ENCODE measurements at regions not wholly inside any gene's neighbourhood (a gene's known extent, or its start where the extent isn't known, plus 50 kb on each side); places are given as distances from the start of the nearest gene placed in this dataset.

DNA sequence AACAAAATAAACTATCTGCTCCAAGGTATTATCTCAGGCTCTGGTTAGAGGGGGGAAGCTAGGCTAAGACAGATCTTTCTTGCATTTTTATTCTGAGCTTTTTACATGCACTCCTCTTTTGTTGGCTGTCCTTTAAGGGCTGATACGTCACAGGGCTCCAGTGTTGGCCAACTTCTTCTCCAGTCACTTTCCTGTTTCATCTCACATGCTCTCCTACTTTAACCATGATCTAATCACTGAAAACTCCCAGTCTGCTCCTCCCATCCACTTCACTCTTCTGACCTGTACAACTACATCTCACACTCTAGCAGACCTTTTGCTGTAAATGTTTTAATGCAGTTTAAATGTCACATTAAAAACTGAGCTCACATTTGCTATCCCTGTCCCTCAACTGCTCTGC, 510.0 kb upstream of the KLF12 start:
- no peak for DNase-seq

DNA sequence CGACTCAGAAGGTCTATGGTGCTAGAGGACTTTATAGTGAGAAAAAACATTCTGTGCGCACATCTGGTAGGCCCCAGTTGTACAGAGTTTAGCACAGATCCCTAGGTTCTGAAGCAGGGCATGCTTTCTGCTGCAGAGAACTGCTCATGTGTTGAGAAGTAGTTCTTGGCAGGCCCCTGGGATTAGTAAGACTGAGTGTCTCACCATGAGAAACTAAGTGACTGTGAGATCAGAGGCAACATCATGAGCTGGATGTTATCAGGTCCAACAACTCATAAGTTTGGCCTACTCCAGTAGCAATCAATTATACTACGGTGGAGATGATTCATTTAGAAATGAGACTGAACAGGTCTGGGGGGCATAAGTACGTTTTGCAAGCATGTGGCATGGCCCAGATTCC, 507.4 kb upstream of the KLF12 start:
- no peak for DNase-seq

DNA sequence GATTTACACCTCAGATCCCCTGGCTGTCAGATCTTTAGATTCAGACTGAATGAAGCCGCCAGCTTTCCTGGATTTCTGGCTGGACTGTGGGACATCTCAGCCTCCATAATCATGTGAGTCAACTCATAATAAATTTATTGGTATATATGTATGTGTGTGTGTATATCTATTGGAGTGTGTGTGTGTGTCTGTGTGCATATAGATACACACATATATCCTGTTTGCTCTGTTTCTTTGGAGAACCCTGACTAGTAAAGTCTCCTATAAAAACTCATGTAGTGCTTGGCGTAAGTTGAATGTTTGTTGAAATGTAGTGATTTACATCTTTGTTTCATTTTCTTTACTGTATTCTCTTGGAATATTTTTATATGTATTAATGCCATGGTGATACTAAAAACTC, 499.5 kb upstream of the KLF12 start:
- DNase-seq = no peak

DNA sequence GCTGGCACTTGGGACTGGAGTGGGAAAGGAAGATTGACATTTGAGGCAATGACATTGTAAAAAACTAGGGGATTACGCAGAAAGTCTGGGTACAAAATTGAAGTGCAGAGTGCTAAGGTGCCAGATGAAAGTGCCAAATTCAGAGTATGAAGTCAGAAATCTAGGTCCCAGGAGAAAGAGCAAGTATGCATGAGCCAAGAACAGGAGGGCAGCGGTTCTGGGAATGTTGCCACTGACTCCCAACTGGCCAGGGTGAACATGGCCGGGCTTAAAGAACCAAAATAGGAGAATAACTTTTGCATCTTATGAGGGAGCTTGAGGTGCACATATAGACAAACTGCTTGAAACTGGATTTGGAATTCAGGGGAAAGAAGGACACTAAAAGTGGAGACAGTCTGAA, 495.8 kb upstream of the KLF12 start:
- no peak for DNase-seq

DNA sequence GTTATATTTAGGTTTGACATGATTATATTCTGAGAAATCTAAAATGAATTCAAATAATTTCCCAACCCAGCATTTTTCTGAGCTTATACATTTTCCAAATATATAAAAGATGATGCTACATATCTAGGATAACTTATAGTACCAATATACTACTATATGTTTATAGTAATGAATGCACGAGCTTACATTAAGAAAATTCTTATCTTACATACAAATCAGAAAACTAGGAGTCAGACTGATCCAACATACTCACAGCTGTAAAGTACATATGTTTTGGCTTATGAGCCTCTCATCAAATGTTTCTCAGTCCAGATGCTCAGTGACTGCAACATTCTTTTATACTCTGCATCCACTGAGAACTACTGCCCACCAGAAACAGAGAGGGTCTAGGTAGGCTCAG, 491.3 kb upstream of the KLF12 start:
- no peak for DNase-seq

DNA sequence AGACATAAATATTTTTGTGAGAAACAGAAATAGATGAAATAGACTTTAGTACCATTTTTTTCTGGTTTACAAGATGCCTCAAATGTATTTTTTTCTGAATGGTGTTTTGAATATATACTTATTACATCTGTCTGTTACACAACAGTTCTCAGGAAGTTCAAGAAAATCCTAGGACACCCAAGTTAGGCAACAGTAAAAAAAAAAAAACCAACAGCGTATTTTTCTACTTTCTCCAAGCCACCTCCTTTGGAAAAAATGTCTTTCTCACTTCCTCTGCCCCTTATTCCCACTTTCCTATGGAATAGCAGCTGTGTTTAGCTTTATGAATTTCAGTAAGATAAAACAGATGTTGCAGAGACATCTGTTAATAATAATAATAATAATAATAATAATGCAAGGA, 489.6 kb upstream of the KLF12 start:
- DNase-seq = no peak

DNA sequence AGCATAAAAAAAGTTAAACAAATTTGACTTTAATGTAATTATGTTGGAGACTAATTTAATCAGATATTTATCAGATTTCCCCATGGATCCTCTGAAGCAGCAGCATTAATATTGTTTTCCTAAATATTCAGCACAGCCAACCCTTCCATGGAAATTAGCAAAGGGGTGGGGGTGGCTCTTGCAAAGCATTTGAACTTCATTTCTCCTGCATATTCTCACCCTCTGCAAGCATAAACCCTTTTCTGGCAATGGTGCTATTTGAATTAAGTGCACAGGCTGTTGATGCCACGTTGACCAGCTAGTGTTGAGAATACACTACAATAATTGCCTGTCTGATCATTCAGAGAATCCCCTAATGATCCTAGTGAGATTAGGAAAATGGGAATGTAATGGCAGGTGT, 488.1 kb upstream of the KLF12 start:
- DNase-seq = no peak

DNA sequence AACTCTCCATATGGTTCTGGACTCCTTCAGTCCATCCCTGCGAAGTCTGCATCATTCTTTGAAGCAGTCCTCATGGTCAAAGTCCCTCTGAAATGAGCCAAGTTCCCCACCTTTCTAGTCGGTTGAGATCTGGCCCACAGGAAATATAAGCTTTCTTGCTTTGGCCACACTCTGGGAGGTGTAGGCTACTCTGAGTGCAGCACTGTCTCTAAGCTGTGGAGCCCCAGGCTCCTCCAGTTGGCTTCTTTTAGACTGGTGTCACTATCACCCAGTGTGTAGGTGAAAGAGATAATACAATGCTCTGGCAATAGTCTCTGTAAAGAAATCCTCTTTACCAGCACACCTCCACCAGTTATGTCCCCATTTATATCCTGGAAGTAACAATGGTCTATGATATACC, 486.5 kb upstream of the KLF12 start:
- DNase-seq = no peak

DNA sequence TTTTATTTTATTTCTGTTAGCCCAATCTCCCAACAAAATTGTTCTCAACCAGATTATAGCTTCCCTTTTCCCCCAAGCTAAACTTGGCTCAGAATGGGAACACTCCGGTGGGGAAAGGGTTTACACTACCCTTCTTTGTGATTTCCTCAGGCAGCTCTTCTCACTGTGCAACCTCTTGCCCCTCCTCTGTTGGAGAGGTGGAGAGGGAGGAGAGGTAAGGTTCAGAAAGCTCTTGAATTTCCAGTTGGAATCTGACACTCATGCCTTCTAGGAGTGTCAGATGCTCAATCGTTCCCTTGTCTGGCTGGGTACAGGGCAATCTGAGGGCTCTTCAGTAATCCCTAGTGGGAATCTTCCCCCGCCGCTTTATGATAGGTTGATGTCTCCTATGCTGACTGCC, 486.1 kb upstream of the KLF12 start:
- DNase-seq = no peak

DNA sequence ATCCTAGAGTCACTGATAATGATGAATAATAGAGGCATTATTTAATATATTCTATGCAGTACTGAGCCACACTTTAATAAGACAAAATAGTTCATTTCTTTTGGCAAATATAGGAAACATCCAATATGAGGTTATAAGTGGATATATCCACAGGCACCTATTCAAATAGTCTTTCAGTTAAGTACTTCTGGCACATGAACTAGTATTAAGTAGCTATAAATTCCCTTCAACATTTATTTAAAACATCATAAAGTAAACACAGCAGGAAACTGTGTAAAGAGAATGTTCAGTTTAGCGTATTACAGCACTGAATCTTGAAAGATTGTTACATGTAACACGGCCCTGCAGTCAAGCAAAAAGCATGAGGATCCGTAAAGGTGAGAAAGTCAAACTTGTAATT, 463.3 kb upstream of the KLF12 start:
- DNase-seq = no peak

DNA sequence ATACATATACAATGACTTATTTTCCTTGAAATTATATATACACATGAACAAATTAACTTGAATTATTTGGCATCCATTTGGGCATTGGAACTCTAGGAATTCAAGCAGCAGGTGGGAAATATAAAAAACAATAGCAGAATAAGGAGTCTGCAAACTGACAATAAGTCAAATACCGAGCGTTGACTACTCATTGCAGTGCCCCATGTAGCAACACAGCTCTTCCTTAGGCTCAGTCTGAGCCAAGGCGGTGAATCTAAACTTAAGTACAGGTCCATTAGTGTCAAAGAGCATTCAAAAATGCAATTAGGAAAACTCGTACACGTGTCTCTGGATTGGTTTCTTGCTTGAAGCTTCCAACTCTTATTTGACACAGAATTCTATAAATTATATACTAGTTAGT, 462.5 kb upstream of the KLF12 start:
- no peak for DNase-seq

DNA sequence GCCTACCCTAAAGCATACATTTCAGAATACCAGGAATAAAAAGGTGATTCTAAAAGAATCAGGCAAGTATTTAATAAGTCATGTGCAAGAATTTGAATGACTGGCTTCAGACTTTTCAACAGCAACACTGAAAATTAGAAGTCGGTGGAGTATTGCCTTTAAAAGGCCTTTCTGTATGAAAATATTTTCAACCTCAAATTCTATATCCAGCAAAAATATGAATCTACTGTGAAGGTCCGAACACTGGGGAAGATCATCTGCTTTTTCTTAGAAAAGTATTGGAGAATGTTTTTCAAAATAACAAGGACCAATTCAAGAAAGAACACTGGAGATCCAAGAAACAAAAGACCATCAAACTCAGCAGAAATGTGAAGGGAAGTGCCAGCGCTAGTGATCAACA, 459.5 kb upstream of the KLF12 start:
- no peak for DNase-seq

DNA sequence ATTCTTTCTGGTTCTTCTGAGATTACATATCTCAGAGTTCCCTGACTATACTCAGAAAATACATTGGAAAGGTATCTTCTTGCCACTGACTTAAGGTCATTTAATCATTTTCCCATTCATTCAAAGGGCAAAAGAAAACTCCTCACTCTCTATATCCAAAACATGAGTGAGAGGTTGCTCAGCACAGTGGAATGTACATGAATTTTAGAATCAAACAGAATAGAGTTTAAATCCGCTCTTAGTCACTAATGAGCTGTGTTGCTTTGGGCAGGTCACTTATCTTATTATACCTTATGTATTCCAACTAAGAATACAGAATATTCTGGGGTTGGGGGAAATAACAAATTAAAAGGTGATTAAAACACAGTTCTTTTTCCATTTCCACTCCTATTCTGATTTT, 452.6 kb upstream of the KLF12 start:
- DNase-seq = no peak

DNA sequence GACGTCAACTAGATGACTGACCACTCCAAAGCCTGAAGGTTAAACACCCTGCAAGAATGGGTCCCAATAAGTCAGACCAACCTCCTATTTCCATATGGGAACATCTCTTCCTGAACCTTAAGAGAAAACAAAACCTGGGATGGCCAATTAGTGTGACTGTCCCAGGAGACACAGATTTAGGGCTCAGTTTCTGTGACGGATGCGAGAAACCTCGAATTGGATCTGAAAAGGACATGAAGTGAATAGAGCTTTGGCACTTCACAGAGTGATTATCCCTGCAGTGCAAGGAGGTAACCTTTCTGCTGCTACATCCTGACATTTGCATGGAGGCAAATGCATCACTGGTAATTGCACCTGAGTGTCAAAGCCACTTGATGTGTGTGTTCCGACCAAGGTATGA, 442.2 kb upstream of the KLF12 start:
- no peak for DNase-seq

DNA sequence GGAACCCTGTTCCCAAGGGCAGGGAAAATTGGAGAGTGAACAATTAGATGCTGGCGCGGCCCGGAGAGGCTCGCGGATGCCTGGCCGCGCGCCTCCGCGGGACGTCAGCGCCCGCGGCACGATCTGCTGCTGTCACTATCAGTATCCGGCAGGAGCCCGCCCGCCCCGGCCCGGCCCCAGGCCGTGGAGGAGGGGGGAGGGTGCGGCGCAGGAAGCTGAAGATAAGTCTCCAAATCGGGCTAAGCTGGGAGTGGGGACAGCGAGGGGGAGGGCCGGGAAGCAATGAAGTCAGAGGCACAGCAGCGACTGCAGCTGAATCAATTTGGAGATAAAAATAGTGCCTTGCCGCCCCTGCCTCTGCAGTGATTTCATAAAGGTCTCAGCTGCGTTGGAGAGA, 441.5 kb upstream of the KLF12 start:
- peak; percentile 66 for DNase-seq

DNA sequence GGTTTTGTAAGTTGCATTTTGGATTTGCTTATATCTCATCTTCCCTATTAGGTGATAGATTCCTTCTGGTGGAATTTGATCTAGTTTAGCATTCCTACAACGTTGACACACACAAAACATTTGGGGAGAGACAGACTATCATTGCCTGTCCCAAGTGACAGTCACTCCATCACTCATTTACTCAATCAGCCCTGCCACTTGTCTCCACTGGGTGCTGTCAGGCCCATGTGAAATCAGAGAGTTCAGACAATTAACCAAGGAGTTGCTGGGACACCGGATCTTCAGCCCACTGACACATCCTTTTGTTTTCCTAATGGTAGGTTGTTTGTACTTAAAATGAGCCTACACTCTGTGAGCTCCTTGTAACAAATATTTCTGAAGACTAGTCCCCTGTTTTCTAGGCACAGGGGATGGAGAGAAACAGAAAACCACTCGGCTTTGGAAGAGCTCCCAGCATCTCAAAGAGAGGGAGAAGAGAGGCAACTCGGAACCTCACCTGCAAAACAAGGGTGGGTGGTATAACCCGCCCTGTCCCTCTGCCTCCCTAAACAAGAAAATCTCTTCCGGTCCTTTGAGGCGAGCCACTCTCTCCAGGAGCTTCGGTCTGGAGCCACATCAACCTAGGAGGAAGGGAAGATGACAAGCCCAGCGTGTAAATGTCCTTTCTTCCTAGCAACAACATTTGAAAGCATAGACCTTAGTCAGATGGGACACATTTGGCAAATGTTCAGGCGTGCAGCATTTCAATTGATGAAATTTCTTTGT, 440.9 kb upstream of the KLF12 start:
- no peak for DNase-seq

DNA sequence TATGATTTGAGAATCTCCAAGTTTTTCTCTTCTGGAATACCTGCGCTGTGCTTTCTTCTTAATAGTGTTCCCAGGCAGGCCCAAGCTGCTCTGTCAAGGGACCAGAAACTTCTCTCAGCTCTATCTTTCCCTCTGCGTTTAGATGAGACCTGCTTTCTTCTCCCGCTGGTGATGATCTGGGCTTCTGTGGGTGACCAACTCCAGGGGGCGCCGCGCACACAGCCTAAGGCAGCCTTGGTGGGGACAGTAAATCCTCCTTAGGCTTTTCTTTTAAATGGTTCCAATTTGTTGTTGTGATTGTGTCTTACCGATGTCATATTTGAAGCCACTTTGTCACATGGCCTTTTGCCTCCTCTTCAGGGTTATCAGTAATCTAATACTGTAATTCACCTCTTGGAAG, 439.4 kb upstream of the KLF12 start:
- DNase-seq = no peak

DNA sequence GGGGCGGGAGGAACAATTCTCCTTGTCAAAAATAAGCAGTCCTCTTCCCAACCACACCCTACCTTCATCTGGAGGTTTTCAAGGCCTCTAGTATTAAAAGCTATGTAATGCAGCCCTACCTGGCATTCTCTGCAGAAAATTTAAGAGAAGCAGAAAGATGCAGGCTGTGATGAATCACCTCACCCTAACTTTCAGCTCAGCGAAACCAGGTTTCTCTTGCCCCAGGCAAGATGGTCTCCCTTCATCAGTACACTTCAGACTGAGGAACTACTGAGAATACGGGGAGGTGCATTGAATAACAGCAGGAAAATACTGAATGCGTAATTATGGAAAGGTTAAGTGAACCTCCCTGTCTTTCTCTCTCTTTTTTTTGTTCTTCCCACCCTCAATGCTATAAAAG, 437.6 kb upstream of the KLF12 start:
- DNase-seq = no peak

DNA sequence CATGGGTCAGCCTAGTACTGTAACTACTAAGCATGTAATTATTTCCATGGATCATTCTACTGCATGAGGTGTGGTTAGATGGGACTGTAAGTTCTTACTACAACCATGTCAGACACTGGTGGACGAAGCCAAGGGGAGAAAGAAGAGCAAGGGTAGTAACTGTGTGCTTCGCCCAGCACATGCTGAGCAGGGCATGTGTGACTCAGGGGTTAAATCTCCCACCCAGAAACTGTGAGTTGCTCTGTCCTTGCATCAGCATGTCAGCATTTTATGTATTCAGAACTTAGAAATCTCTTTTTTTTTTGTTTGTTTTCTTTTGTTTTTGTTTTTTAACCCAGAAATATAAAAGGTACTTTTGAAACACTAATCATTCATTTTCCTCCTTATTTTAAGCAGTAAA, 436.6 kb upstream of the KLF12 start:
- DNase-seq = no peak

DNA sequence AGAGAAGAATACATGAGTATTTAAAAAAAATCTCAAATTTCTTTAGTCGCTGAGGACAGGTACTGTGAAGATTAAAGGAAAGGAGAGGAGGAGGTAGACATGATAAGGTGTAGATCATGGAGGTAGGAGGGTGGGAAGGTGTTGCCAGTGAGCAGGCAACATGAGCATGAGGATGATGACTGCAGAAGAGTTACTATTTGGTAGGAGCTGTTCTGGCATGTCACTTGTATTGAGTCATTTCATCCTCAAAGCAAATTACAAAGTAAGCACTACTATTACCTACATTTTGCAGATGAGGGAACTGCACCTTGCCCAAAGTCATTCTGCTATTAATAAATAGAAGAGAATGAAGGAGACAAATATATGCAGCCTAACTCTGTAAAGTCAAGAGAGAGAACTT, 435.8 kb upstream of the KLF12 start:
- no peak for DNase-seq

DNA sequence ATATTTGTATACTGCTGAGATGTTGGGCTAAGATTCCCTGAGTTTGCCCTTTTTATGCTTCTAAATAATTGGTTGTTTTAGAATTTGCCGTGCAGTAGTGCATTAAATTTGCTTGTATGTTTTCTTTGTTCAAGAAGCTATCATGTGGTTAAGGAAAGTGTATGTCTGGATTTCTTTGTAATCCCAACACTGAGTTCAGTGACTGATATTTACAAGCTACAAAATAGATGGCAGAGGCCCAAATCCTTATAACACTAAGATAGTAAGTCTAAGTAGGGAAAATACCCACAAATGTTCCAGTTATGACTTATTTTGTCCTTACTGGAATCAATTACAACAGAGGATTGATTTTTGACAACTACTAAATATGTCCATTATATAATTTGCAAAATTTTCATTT, 435.0 kb upstream of the KLF12 start:
- no peak for DNase-seq

DNA sequence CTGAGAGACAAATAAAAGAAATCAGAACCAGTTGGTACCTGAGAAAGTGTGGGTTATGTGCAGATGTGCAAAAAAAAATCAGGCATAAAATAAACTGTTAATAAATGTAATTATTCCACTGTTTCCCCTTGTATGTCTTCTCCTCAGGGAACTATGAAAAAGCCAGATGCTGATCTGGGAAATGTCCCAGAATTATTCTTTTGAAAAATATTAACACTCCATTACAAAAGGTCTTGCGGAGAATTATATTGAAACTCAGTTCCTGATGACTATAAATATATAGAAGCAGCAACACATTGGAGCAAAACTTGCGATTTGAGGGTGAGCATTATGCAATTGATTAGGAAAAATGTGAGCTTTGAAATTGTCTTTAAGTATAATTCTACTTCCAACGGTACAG, 433.3 kb upstream of the KLF12 start:
- no peak for DNase-seq

DNA sequence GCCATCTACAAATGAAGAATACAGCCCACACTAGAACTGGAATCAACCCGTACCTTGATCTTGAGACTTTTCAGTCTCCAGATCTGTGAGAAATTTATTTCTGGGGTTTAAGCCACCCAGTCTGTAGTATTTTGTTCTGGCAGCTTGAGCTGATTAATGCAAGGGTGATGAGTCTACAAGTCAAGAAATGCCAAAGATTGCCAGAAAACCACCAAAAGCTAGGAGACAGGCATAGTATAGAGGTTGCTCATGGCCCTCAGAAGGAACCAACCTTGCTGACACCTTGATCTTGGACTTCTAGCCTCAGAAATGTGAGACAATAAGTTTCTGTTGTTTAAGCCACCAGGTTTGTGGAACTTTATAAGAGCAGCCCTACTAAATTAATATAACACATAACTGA, 428.2 kb upstream of the KLF12 start:
- DNase-seq = no peak

DNA sequence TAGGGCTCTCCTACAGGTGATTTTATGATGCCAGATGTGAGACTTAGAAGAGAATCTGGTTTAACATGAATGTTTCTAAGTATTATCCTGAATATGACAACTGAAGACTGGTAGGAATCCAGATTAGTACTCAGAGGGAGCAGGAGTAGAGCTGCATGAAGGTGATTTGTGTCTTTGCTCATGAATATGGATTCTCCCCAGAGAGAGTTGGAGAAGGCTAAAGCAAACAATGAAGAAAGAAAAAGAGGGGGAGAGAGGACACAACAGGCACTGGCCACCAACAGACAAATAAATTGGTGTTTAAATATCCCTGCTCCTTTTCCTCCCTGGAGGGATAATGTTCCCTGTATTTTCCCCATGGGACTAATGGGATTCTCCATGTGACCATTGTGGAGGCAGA, 427.0 kb upstream of the KLF12 start:
- DNase-seq = no peak

DNA sequence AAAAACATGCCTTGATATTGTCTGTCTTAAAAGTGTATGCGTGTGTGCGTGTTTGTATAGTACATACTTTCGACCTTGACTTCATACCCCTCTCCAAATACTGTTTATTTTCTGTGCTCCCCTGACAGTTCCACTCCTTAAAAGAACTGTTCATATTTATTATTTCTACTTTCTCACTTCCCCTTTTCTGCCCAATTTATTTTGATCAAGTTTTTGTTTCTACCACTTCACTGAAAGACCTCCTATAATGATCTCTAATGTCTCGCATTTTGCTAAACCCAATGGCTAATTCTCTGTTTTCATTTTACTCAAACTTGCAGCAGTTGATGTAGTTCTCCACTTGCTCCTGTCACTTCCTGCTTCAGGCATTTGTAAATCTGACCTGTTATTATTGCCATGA, 426.1 kb upstream of the KLF12 start:
- no peak for DNase-seq

DNA sequence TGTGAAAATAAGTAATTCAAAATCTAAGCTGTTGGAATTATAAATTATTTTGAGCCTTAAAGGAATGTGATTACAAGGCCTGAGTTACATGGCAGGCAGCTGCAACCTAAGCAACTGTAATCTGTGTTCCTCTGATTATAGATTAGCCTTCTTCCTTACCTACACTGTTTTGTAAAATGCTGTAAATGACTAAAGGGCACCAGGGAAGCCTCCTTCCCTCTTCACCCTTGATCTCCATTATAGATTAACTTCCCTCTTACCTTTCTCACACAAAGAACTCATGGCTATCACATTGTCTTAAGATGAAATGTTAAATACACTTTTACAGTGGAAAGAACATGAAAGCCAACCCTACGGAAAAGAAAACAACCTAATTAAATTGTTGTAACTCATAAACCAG, 423.7 kb upstream of the KLF12 start:
- no peak for DNase-seq

Data from NCI-H1694 (cell line).